ENCODE measurements at regions not wholly inside any gene's neighbourhood (a gene's known extent, or its start where the extent isn't known, plus 50 kb on each side); places are given as distances from the start of the nearest gene placed in this dataset.

DNA sequence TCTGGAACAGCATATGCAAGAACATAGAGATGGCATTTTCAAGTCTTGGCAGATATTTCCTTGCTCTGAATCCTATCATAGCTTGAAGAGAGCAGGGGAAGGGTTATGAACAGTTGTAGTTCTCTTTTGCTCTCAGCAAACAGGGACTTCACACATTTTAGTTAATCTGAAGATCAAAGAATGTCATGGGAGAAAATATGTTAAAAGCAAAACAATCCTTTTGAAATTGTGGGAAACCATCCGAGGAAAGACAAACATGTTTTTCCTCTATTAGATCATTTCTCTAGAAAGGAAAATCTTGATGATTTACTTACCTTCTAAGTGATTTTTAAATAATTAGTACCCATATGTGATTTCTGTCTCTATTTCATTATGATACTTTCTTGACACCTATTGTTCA is 77.8 kb upstream of the DCBLD2 start:
- no peak for DNase-seq

DNA sequence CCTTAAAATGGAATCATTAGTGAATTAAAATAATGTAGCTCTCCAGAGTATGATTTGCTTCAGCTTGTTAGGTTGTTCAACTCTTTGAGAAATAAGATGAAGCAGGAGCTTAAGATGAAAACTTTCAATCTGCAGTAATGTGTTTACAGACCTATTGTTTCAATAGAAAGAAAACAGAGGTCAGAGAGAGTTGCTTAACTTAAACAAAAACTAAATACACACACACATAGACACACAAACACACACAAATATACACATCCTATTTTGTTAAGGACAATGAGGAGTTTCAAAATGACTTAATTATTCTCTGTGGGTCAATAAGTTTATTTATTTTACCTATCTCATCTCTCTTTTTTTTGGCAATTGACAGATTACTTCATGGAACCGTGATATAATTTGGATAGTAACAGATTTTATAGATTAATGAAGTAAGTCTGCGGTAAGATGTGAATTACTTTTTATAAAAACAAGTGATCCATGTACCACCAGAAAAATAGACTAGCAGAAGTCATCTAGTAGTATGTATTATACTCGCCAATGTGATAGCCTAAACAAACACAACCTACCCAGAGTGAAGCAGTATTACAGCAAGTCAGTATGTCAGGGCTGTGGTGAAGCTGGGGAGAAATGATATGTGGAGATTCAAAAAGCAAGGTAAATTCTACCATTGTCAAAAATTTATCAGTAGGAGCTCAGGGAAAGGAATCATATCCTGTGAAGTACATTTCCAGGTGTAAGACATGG is 76.7 kb upstream of the DCBLD2 start:
- no peak for DNase-seq

DNA sequence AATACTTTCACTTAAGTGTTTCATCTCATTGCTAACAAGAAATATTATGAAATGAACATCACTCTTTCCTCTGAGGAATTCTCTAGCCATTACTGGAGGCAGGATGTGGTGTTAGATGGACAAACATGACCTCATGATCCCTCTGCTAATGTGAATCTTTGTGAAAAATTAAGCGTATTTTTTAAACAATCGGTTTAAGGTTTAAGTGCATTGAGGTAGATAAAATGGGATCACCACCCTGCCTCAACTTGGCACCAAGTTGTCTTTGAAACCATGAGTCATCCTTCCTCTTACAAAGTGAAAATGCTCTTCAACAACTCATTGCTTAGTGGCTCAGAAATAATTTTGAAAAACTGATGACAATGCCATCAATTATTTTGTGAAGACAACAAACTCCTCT is 76.0 kb upstream of the DCBLD2 start:
- DNase-seq, result no peak

DNA sequence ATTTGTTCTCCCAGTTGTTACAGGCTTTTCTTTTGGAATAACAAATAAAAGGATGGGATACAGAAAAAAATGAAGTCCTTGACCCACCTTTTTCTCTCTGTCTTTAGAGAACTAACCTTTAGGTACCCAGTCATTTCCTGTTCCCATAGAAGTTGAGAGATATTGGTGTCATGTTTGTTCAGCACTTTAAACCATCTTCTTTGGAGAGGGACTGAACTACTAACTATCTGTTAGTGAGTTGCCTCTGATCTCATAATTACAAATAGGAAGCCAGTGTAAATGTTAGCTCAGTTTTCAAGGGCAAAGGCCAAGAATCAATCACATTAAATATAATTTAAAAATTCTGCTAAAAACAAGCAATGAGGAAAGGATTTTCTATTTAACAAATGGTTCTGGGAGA is 72.9 kb upstream of the DCBLD2 start:
- DNase-seq, result no peak

DNA sequence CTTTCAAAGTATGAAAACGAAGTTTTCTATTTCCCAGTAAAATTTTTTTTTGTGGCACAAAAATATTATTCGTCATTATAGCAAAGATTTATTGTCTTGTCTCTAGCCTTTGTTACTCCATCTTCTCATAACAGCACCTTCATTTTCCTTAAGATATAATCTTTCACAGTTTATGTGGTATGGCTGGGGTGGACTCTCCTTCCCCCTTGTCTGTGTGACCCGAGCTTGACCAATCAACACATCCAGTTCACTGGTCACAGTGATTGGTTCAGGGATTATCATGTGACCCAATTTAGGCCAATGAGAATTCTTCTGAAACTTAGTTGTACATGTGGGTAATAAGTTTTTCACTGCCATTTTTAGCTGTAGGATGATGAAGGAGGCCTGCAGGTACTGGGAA is 71.2 kb upstream of the DCBLD2 start:
- DNase-seq, result no peak

DNA sequence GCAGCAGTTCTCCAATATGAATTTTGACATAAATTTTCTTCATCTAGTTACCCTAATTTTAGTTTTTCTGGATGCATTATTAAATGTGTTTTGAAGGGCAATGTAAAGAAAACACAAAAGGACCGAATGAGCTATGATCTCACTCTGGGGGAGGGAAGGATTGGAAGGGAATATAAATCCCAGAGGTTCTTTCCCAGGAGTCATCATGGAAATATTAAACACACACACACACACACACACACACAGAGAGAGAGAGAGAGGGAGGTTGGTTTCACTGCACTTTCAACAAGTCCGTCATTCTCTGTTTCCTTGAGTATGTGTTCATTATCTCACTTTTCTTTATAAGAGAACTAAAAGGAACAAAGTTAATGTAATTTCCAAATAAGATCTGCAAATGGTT is 70.7 kb upstream of the DCBLD2 start:
- no peak for DNase-seq

DNA sequence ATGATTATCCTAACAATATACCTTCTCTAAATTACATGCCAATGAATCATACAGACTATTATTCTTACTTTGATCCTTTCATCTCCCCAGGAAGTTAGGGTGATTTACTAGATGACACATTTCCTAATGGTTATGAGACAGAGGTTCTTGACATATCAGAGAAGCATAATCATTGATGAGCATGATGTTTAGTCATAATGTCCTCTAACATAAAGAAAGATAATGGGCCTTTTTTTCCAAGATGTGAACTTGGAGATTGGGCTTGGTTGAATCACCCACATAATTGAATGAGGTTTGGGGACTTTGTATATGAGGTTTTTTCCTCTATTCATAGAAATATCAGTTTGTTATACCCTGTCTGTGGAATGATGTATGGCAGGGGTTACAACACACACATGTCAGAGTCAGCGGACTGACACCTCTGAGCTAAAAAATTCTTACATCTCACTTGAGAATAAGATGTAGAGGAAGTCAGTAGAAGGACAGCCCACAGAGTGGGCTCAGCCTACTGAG is 69.7 kb upstream of the DCBLD2 start:
- no peak for DNase-seq

DNA sequence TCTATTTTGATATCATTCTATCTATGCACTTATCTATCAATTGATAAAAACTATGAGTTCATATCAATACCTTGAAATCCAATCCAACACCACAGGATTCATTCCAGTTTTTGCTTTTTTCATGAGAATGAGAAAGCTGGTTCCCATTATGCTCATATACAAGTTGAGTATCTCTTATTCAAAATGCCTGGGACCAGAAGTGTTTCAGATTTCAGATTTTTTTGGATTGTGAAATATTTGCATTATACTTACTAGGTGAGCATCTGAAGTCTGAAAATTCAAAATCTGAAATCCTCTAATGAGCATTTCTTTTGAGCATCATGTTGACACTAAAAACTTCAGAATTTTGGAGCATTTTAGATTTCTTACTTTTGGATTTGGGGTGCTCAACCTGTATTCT is 67.8 kb upstream of the DCBLD2 start:
- DNase-seq, result no peak

DNA sequence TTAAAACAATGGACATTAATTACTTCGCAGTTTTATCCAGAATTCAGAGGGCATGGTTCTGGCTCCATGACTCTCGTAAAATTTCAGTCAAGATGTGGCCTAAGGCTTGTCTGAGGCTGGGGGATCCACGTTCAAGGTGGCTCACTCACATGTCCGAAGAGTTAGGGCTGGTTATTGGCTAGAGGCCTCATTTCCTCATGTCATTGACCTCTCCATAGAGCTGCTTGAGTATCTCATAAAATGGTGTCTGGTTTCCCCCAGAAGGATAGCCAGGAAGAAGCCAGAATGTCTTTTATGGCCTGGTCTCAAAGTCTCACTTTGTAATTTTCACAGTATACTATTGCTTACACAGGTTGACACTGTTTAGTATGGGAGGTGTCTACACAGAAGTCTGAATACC is 67.3 kb upstream of the DCBLD2 start:
- DNase-seq, result no peak

DNA sequence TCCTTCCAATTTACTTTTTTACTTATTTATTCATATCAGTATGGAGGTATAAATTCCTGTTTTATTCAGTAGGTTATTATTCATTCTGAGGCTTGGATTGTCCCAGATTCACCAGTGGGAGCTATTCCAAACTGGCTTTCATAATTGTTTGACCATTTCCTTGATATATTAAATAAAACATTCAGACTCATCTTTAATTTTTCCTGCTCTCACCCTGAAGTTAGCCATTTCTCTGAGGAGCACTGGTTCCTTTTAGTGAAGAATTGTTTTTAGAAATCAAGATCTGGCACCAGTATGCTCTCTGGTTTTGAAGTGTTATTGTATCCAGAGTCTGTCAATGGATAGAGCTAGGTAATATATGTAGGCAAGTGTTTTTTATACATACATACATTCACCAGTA is 66.9 kb upstream of the DCBLD2 start:
- no peak for DNase-seq

DNA sequence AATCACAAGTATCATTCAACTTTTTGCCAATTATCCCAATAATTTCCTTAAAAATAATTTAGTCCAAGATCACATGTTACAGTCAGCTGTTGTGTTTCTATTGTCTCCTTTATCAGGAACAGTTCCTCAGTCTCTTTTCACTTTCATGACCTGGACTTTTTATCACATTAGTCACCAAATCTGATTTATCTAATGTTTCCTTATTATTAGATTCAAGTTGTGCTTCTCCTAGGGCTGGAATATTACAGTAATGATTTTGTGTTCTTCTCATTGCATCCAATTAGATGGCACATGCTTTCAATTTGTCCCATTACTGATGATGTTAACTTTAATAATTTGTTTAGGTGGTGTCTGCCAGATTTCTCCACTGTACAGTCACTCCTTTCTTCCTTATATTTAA is 66.3 kb upstream of the DCBLD2 start:
- no peak for DNase-seq

DNA sequence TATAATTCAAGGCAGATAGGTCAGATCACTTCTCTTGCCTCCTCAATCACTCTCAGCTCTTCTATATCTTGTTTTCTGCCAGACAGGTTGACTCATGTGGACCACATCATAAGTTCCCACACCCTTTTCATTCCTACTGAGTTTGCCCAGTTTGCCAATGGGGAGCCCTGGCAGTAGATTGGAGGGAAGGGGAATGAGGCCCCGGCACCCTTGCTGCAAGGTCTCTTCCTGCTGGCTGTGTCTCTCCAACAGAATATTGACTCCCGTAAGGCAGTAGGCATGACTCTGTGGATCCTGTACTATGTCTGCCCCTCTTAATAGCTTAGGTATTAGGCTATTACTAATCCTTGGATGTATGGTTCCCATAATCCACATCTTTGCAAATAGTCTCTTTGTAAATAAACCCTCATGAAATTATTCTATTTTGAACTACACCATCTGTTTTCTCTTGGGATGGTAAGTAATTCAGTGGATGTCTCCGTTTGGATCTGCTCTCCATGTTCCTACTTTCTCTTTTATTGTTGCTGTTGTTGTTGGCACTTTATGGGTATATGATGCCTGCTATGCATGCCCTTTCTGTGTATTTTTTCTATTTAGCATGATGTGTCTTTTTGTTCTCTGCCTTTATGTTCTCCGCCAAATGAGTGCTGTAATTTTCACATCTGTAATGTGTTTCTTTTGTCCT is 65.5 kb upstream of the DCBLD2 start:
- no peak for DNase-seq

DNA sequence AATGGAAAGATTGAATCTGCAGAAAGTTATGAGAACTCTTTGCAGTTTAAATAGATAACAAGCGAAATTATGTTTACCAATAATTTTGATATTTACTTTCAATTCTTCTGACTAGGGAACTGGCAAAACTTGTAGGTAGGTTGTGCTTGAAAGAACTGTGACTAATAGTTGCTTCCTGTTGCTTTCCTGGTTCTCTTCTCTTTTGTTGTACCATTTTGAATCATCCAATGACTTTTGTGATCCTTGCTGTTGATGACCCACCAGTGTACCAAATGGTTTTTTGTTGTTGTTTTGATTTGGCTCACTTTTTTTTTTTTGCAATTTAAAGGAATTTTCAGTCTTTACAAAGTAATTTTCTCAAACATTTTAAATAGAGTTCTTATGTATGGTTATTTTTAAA is 64.9 kb upstream of the DCBLD2 start:
- DNase-seq, result no peak

DNA sequence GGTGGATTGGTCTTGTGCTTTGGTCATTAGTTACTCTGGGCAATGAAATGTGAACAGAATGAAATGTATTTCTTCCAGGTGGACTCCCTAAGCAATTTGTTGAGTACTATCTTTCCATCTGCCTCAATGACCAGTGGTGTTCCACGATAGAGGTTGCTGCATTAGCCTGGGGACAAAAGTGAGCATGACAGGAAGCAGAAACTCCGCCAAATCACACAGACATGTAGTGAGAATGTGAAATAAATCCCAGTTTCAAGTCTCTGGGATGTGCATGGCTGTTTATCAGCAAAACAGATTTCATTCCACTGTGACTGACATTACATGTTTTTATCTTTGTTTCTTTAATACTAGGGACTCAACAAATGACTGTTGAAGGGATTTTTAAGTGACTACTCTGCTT is 63.3 kb upstream of the DCBLD2 start:
- DNase-seq, result no peak

DNA sequence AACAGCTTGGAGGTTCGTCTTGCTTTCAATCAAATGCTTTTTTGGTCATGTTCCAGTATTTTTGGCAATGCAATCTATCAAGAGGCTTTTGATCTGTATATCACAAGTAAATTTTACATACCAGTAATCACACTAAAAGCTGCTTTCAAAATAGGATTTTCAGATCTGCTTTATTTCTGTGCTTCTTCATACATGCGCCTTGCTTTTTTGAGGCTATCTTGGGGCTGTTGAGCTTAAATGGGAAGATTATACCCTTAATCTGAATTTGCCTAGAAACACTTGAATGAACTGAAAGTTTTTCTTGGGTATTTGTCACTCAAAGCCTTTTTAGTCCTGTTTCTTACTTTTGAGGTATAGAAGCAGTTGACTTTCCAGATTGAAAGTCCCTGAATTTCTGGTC is 62.1 kb upstream of the DCBLD2 start:
- no peak for DNase-seq

DNA sequence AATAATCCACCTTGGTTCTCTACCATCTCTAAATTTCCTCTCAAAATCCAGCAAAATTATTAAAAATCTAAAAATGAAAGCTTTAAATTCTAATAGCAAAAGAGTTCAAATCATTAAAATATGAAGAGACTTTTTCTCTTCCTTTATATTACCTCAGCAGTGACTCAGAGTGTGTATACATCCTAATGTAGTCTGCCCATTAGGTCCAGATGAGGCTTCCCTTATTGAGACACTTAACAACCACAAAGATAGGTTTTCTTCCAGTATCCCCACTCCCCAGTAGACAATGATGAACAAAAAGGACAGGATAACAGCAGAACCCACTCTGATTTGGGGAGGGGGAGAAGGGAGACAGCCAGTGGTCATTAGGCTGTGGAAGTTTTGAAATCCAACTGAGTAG is 61.5 kb upstream of the DCBLD2 start:
- DNase-seq, result no peak

DNA sequence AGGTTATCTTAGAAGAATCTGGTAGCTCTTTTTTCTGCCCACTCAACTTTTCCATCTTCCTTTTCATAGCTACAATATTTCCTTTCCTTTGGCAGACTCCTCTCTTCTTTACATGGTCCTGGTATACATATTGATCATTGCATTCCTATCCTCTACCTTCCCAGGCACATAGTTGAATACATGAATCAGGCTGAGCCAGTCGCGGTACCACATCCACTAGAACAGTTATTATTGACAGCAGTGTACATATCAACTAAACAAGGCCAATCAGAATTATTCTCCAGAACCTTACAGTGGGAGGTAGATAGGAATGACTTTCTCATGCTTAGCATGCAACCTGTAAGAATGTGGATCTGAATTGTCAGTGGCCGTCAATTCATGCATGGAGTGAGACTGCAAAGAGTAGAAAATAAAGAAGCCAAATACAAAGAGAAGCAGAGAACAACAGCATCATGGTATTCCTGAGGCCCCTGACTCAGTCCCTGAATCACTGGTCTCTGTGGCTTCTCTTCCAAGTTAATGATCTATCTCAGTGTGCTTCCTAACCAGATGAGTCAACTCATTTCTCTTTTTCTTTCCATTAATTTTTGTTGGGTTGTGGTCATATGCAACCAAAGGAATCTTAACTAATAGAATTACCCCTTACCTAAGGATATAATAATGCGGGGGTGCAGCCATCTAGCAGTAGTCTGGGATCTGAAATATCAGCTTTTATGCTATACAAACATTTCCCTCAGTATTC is 60.9 kb upstream of the DCBLD2 start:
- DNase-seq, result no peak

DNA sequence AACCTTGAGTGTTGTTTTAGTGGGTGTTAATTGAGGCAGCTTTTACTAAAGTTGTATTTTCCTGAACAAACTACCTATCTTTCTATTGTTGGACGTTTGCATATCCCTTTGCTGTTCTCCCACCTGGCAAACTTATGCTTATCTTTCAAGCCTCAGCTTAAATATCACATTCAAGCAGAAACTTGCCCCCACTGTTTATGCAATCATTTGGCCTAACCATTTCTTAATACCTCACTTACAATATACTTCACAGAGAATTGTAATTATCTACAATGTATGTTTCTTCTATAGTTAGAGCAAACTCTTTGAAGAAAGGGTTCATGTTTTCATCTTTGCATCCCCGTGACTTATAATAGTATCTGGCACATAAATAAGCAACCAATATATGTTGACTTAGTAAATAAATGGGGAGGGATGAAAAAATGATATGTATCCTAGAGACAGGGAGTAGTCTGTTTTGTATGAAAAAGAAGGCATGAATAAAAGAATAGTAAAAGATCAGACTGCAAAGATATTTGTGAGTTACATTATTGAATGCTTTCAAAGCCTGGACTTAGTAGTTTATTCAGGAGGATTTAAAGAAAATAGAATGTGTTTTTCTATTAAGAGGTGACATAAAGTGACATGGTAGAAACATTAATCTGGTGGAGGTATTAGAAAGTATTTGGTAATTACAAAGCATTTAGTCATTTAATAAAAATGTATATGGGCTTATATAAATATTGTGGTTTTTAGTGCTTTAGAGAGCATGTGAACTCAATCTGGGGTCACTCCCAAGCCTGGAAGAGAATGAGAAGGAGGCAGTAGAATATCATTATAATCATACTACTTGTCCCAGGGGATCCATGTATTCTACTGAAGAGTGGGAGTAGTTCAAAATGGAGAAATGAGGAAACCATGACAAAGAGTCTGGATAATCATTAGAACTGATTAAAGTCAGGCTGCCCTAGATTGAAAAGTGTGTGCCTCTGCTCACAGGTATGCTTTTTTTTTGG is 60.0 kb upstream of the DCBLD2 start:
- DNase-seq, result no peak

DNA sequence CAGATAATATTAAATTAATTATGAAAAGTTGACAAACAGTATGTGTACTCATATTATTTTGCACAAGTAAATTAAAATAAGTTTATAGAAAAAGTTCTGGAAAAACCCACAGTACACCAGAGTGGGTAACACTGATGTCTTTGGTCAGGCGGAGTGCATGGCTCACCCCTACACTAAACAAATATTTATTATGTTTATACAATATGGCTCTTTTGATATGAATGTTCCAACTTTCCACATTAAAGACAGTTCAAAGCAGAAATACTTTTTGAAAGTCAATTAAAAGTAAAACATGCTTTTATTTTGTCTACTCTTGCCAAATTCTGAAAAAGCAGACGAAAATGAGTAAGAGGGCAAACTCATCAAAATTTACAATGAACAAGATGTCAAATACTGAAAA is 56.2 kb upstream of the DCBLD2 start:
- DNase-seq, result no peak

DNA sequence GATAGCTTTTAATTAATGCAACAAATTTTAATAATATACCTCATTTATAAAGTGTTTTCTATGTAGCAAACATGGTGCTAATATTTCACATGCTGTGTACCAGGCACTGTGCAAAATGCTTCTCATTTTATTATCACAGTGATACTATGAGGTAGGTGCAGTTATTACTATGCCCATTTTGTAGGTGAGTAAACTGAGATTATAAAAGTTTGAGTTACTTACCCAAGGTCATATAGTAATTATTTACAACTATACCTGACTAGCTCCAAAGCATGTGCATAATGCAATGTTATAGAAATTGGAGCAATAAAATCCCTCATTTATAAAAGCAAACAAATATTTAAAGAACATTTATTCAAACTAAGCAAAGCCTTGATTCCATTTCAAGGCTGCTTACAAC is 54.5 kb upstream of the DCBLD2 start:
- DNase-seq, result no peak

DNA sequence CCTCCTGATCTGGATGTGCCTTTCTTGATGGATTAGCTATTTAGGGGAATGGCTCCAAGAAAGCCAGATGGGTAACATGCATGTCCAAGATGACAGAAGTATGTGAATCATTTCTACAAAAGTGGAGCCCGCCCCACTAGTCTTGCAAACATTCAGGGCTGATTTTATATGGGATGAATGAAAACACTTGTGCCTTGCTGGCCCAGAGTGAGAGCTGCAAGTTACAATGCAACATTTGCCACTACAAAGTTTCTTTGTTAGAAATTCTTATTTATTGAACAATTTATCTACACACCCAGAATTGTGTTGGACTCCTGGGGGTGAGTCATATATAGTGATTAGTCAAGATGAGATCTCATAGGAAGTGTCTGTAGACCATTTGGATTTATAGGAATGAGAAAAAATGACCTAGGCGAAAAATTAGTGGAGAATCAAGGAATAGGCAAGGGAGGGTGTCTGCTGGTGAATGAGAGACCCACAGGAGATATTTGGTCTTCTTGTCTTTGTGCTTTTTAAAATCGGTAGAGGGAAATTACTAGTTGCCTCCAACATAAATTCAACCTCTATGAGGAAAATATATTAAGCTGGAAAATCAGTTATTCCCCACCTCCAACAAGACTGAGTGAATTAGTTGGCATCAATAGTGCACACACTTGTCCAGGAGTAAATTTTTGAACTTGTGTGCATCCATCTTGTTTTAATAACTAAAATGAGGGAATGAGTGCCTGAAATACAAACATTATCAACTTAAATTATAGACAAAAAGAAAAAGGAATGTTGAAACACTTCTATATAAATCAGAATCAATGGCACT is 53.5 kb upstream of the DCBLD2 start:
- DNase-seq, result no peak

DNA sequence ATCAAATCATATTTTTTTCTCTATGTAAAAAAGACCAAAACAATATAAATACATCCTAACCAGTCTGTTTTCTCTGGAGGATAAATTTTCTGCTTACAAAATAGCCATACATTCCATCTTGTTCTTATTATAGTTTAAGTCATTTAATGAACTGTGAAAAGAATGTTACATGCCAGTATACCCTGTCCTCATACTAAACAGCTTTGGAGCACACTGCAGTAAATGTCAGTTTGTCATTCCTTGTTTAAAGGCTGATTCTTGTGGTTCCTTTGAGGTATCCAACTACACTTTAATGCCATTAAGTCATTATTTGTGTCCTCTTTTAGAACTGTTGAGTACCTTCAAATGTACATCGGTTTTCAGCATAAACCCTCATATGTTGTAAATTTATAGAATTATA is 52.7 kb upstream of the DCBLD2 start:
- DNase-seq, result no peak
